ENCODE measurements at regions not wholly inside any gene's neighbourhood (a gene's known extent, or its start where the extent isn't known, plus 50 kb on each side); places are given as distances from the start of the nearest gene placed in this dataset.

DNA sequence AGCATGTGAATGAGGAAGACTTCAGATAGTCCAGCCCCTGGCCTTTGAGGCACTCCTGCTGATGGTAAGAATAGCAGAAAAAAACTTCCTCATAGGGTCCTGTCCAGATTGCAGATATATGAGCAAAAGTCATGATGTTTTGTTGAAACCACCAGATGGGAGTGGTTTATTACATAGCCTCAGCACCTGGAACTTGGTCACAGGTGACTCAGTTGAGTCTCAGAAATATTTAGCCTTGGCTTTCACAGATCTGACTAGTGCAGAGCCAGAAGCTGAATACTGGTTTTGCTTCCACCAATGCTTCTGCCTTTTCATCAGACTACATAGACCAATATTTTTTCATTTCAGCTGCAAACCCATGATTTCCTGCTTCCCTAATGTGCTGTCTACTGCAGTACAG, 994.9 kb upstream of the SLIT2 start:
- Histone ChIP-seq H3K4me3 (ENCODE audit: low read length, poor library complexity, severe bottlenecking) (no peak overlapping the region), H4K20me1 (ENCODE audit: insufficient read depth, low read length, poor library complexity, severe bottlenecking) (no peaks in the 10 kb centered on the region), H2AFZ (ENCODE audit: low read length) (no peak overlapping the region), H3K79me2 (ENCODE audit: insufficient read depth, low read length) (no peaks in the 10 kb centered on the region), H3K9me3 (ENCODE audit: insufficient read depth, low read depth, low read length) (no peaks in the 10 kb centered on the region), H3K9ac (ENCODE audit: low read depth, low read length, poor library complexity, severe bottlenecking) (no peak overlapping the region), H3K4me1 (ENCODE audit: insufficient read depth, low read length, poor library complexity, severe bottlenecking) (no peaks in the 10 kb centered on the region), H3F3A (ENCODE audit: low read depth) (no peaks in the 10 kb centered on the region), H3K36me3 (ENCODE audit: insufficient read depth, low read length) (no peaks in the 10 kb centered on the region), H3K4me2 (ENCODE audit: low read depth, low read length, poor library complexity, severe bottlenecking) (no peak overlapping the region), H3K9me2 (replicated peaks; ENCODE audit: low read depth, low read length) (no peaks in the 10 kb centered on the region), H3K27me3 (ENCODE audit: insufficient read depth, low read length, poor library complexity, severe bottlenecking) (no peaks in the 10 kb centered on the region)
- TF ChIP-seq EZH2phosphoT487 (IDR thresholded peaks at IDR 0.05; ENCODE audit: borderline replicate concordance) = no peak
- TF ChIP-seq, protein P1, sequence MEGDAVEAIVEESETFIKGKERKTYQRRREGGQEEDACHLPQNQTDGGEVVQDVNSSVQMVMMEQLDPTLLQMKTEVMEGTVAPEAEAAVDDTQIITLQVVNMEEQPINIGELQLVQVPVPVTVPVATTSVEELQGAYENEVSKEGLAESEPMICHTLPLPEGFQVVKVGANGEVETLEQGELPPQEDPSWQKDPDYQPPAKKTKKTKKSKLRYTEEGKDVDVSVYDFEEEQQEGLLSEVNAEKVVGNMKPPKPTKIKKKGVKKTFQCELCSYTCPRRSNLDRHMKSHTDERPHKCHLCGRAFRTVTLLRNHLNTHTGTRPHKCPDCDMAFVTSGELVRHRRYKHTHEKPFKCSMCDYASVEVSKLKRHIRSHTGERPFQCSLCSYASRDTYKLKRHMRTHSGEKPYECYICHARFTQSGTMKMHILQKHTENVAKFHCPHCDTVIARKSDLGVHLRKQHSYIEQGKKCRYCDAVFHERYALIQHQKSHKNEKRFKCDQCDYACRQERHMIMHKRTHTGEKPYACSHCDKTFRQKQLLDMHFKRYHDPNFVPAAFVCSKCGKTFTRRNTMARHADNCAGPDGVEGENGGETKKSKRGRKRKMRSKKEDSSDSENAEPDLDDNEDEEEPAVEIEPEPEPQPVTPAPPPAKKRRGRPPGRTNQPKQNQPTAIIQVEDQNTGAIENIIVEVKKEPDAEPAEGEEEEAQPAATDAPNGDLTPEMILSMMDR (conservative IDR thresholded peaks at IDR 0.05; ENCODE audit: low read length) = no peak

DNA sequence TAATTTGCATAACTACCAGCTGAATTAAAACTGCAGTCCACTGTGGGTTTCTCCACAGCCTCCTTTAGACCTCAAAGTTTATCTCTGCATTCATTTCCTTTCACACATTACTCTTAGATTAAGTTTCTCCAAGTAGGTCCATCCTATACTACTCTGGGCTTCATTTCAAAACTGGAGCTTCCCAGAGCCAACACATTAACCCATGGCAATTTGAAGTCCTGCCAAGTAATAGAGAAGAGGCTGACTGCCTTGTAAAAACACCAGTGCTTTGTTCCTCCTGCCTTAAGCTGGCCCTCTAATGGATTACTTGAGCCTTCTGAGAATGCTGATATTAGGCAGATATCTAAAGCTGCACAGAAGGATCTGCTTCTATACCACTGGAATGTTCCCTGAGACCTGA, 997.2 kb upstream of the SLIT2 start:
- Histone ChIP-seq H3K9me3 (ENCODE audit: insufficient read depth, low read depth, low read length) (no peaks in the 10 kb centered on the region; the same call in 1 of the 2 replicates), H3K4me2 (ENCODE audit: low read depth, low read length, poor library complexity, severe bottlenecking) (no peak overlapping the region)

DNA sequence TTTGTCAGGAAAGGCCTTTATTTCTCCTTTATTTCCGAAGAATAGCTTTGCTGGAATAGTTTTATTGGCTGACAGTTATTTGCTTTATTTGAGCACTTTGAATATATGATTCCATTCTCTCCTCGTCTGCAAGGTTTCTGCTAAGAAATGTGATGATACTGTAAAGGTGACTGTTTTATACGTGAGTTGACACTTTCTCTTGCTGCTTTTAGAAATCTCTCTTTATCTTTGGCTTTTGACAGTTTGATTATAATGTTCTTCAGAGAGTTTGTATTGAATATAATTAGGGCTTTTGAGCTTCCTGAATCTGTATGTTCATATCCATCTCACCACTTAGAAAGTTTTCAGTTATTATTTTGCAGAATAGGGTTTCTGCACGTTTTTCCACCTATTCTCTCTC, 1003.7 kb upstream of the SLIT2 start:
- H3K27me3 ChIP-seq (ENCODE audit: insufficient read depth, low read length, poor library complexity, severe bottlenecking) = no peaks in the 10 kb centered on the region
- H3K9me2 ChIP-seq (replicated peaks; ENCODE audit: low read depth, low read length) = no peaks in the 10 kb centered on the region
- no peaks in the 10 kb centered on the region for H3F3A ChIP-seq (ENCODE audit: low read depth)
- no peaks in the 10 kb centered on the region for H3K36me3 ChIP-seq (ENCODE audit: insufficient read depth, low read length)
- H3K9me3 ChIP-seq (ENCODE audit: insufficient read depth, low read depth, low read length) = no peaks in the 10 kb centered on the region; the same call in 1 of the 2 replicates
- no peak overlapping the region for H2AFZ ChIP-seq (ENCODE audit: low read length)
- H3K4me1 ChIP-seq (ENCODE audit: insufficient read depth, low read length, poor library complexity, severe bottlenecking) = no peaks in the 10 kb centered on the region
- H3K9ac ChIP-seq (ENCODE audit: low read depth, low read length, poor library complexity, severe bottlenecking) = no peak overlapping the region
- TF ChIP-seq EZH2phosphoT487 (IDR thresholded peaks at IDR 0.05; ENCODE audit: borderline replicate concordance) = no peak
- TF ChIP-seq, protein P1 (conservative IDR thresholded peaks at IDR 0.05; ENCODE audit: low read length) = no peak
- H3K4me3 ChIP-seq (ENCODE audit: low read length, poor library complexity, severe bottlenecking) = no peak overlapping the region
- no peaks in the 10 kb centered on the region for H3K79me2 ChIP-seq (ENCODE audit: insufficient read depth, low read length)
- no peak overlapping the region for H3K4me2 ChIP-seq (ENCODE audit: low read depth, low read length, poor library complexity, severe bottlenecking)
- H4K20me1 ChIP-seq (ENCODE audit: insufficient read depth, low read length, poor library complexity, severe bottlenecking) = no peaks in the 10 kb centered on the region

More for the DNA sequence above, 997.2 kb upstream of the SLIT2 start:
- Histone ChIP-seq H3K4me1 (ENCODE audit: insufficient read depth, low read length, poor library complexity, severe bottlenecking) (no peaks in the 10 kb centered on the region), H3K27me3 (ENCODE audit: insufficient read depth, low read length, poor library complexity, severe bottlenecking) (no peaks in the 10 kb centered on the region), H3K79me2 (ENCODE audit: insufficient read depth, low read length) (no peaks in the 10 kb centered on the region), H4K20me1 (ENCODE audit: insufficient read depth, low read length, poor library complexity, severe bottlenecking) (no peaks in the 10 kb centered on the region), H3F3A (ENCODE audit: low read depth) (no peaks in the 10 kb centered on the region), H3K9me2 (replicated peaks; ENCODE audit: low read depth, low read length) (no peaks in the 10 kb centered on the region), H2AFZ (ENCODE audit: low read length) (no peak overlapping the region), H3K36me3 (ENCODE audit: insufficient read depth, low read length) (no peaks in the 10 kb centered on the region), H3K9ac (ENCODE audit: low read depth, low read length, poor library complexity, severe bottlenecking) (no peak overlapping the region), H3K4me3 (ENCODE audit: low read length, poor library complexity, severe bottlenecking) (no peak overlapping the region)
- TF ChIP-seq EZH2phosphoT487 (IDR thresholded peaks at IDR 0.05; ENCODE audit: borderline replicate concordance) = no peak

DNA sequence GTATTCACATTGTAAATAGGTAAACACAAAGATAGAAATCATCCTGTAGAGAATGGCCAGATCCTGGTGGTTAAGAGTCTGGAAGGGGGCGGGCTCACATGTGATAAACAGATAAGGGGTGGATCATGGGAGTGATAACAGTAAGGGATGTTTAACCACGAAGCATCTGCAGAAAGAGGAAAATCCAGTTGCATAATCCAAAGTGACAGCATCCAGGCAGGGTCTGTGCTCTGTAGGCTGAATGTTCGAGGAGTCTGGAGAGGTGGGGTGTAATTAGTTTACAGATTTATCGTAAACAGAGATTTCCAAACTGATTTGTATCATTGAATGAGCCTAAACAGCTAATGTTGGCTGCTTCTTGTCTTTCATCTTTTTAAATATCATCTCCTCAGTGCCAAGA, 1009.8 kb upstream of the SLIT2 start:
- H4K20me1 ChIP-seq (ENCODE audit: insufficient read depth, low read length, poor library complexity, severe bottlenecking) = no peaks in the 10 kb centered on the region
- H3K79me2 ChIP-seq (ENCODE audit: insufficient read depth, low read length) = no peaks in the 10 kb centered on the region
- no peak overlapping the region for H3K9ac ChIP-seq (ENCODE audit: low read depth, low read length, poor library complexity, severe bottlenecking)
- no peaks in the 10 kb centered on the region for H3K9me3 ChIP-seq (ENCODE audit: insufficient read depth, low read depth, low read length)
- H3K9me2 ChIP-seq (replicated peaks; ENCODE audit: low read depth, low read length) = no peaks in the 10 kb centered on the region
- H3K4me3 ChIP-seq (ENCODE audit: low read length, poor library complexity, severe bottlenecking) = no peak overlapping the region
- no peaks in the 10 kb centered on the region for H3K27me3 ChIP-seq (ENCODE audit: insufficient read depth, low read length, poor library complexity, severe bottlenecking)
- no peak overlapping the region for H3K4me2 ChIP-seq (ENCODE audit: low read depth, low read length, poor library complexity, severe bottlenecking)
- TF ChIP-seq, protein P1 (conservative IDR thresholded peaks at IDR 0.05; ENCODE audit: low read length) = no peak
- TF ChIP-seq EZH2phosphoT487 (IDR thresholded peaks at IDR 0.05; ENCODE audit: borderline replicate concordance) = no peak
- no peaks in the 10 kb centered on the region for H3F3A ChIP-seq (ENCODE audit: low read depth)
- no peaks in the 10 kb centered on the region for H3K36me3 ChIP-seq (ENCODE audit: insufficient read depth, low read length)
- no peaks in the 10 kb centered on the region for H3K4me1 ChIP-seq (ENCODE audit: insufficient read depth, low read length, poor library complexity, severe bottlenecking)
- no peak overlapping the region for H2AFZ ChIP-seq (ENCODE audit: low read length)

All from Loucy (cell line).